Stimulated activated CD4-positive, alpha-beta T cell treated with anti-CD3 and anti-CD28 coated beads, Interleukin-4, amount 100 ng/mL, for 4 hours (primary cell): ENCODE measurements at regions not wholly inside any gene's neighbourhood (a gene's known extent, or its start where the extent isn't known, plus 50 kb on each side); places are given as distances from the start of the nearest gene placed in this dataset.

ENCODE experiments used
- DNase-seq, 2 experiments: peaks; one replicate each; pipeline ENCODE4 v3.0.0-alpha.2; 2020

GRCh38 chr22:27329131-27329850 lies 472.3 kb downstream of the MN1 start:
- DNase-seq: no peak

DNA sequence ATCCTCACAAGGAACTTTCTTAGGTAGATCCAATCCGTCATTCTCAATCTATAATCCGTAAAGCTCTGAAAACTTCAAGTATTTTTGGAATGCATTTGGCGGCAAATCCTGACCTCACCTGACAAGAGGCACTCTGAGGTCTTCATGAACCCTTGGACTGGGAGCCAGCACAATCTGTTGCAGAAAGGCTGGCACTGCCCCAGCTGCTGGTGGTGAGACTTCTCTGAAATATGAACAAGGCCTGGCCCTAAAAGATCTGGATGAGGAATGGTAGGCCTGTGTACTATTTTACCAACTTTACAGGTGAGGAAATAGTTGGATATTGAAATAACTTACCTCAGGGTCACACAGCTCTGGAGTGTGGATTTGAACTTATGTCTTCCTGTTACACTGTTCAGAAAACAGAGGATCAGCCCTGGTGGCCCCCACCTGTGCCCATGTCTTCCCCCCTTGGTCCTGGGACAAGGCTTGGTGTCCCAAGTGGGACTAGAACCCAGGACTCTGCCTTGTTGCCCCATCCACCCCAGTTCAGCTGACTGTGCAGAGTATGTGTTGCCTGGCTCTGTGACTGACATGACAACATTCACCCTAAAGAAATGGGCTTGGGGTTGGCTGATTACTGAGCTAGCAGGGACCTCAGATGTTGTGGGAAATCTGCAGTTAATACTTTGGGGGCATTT lies 471.4 kb downstream of the MN1 start:
- no peak for DNase-seq

DNA sequence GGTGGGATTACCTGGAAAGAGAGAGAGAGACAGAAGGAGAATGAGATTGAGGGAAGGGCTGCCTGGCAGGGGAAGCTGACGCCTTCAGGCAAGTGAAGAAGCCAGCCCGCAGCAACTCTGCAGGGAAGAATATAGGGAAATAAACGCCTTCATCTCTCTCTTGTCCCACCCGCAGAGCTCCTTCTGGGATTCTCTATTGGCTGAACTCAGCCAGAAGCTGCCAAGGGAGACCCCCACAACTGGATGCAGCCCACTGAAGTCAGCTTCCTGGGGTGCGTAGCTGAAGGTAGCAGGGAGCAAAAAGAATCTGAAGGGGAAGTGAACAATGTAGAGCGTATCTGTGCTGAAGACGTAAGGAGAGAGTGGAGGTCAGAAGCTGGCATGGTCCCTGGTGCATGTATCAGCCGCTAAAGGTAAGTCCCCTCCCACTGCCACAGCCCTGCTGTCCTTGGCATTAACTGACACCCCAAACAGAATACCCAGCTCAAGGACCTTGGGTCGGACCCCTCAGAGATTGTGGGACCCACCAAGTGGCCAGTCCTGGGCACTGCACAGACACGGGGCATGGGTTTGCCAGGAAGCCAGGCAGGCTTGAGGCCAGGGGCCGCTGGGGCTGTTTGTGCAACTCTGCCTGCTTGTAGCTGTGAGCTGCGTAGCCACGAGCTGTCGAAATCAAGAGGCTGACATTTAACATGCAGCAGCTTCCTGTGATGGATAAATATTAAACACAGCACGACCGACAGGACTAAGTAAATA lies 469.9 kb downstream of the MN1 start:
- DNase-seq: no peak

- no peak for DNase-seq
Observed at GRCh38 chr22:27335102-27335660, 466.4 kb downstream of the MN1 start.

DNA sequence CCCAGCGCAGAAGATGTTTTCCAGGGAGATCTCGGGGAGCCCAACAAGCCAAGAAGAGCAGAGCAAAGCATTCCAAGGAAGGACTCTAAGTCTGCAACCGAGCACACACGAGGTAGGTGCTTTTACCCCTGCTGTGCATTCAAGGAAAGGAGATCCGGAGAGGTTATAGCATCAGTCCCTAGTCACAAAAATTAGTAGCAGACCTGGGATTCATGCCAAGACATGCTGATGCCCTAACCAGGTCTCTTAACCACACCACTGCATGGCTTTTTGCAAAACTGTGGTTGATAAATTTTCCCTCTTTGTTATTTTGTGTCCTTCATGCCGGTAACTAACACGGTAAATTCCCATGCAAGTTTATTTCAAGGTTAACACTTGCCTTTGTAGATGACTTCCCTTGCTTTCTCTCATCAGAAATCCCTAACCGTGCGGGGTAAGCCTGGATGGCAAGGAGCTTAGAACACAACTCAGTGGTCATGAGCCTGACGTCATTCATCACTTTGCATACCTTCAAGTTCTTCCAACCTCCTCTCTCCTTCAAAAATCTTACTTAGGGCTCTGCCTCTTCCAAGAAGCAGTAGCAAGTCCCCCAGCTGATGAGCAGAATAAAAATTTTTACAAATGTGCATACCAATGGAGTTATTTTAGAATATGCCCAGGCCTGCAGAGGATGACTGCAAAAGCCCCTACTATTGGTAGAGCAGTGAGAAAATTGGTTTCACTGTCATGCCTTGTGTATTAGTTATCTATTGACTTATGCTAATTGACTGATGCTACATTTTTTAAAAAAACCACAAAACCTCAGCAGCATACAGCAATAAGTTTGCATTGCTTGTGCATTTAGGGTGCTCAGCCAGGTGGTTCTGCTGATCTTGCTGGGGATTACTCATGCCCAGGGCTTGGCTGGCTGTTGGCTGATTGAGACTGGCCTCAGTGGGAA lies 465.1 kb downstream of the MN1 start:
- no peak for DNase-seq

GRCh38 chr22:27337676-27338075 lies 463.9 kb downstream of the MN1 start:
- DNase-seq: no peak

DNA sequence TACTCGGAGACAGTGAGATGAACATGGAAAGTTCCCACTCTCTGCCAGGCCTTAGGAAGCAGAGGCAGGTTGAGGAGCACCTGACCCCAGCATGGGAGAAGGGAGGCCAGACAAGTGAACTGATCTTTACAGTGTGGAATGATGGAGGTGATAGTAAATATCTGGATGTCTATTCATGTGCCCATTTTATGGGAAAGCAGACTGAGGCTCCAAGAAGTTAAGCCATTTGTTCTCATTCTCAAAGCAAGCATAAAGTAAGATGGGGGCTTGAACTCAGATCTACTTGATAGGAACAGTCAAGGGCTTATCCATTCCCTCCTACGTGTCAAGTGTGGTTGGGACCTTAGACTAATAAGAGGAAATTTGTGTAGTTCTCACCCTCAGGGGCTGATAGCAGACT lies 461.5 kb downstream of the MN1 start:
- no peak for DNase-seq

DNA sequence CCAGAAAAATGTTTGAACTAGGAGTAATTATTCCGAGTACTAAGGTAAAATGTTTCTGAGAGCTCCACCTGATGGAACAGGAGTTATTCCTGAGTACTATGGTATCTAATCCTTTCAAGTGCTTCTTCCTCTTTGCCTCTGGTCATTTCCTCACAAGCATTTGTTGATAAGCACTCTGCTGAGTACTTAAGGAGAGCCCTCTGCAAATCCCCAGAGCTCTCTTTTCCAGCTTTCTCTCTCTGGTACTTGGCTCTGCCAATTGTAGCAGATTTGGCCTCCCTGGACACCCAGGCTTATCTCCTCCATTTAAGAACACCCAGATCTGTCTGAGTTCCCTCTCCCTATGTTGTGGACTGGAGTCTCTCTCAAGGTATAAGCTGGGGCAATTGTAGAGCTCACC lies 457.0 kb downstream of the MN1 start:
- DNase-seq: no peak

DNA sequence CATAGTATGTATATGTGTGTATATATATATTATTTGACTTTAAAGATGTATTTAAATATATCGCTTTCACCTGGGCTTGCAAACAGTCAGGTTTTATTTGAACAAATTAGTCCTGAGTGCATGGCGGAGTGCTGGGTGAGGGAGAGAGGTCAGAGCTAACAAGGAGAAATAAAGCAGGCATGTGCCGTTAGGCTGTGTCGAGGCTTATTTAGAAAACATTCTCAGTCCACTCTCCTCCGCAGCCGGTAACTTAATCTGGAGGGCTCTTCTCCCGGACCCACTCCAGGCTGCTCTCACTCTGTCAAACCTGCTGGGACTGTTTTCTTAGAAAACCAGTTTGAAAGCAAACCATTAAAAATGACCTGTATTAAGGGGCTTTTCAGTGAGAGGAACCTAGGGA lies 455.9 kb downstream of the MN1 start:
- no peak for DNase-seq

DNA sequence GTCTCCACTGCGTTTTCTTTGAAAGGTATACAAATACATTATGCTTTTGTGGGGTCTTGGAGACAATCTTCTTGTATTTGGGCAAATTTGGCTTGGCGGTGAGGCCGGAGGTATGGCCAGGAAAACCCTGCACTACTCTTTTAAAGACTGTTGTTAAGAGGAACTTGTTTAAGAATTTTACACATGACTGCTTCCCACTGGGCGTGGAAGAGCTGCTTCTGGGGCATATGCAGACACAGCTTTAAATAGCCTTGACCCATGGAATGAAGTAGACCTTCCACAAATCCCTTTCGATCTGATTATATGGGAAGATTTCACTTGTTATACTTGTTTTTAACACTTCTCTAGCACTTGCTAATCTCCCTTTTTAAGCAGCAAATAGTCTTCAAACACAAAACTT lies 453.6 kb downstream of the MN1 start:
- DNase-seq: no peak

DNA sequence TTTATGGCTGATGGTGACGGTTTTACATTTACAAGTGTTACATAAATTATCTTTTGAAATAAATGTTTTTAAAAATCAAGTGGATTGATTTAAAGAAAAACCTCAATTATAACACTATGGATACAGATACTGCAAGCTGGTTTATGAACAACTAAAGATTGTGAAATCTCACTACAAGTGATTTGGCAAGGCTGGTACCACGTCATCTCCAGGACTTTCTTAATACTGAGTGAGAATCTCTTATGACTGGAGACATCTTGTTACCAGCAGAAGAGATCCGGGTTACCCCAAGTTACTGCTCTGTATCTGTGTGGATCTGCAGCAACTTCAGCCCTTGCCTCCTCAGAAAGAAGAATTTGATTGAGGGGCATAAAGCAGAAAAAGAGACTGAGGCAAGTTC lies 452.9 kb downstream of the MN1 start:
- no peak for DNase-seq

GRCh38 chr22:27349456-27349855 lies 452.1 kb downstream of the MN1 start:
- DNase-seq: no peak

DNA sequence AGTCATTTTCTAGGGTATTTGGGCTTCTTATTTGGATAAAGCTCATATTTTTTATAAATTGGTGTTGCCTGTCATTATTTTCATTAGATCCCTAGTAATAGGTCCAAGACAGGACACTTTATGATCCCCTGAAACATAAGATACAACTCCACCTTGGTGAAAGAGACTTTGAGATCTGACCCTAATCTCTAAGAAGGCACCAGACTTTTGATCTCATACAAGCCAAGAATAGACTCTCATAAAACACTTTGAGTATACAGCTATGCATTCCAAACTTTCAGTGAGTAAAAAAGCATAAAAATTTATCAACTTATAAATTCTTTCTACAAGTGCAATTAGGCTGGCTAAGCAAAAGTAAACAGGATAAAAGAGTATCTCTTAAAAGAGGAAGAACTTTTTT lies 451.2 kb downstream of the MN1 start:
- DNase-seq: no peak

- no peak for DNase-seq
Observed at GRCh38 chr22:27352426-27352825, 449.1 kb downstream of the MN1 start.

GRCh38 chr22:27358096-27358870 lies 443.3 kb downstream of the MN1 start:
- no peak for DNase-seq

DNA sequence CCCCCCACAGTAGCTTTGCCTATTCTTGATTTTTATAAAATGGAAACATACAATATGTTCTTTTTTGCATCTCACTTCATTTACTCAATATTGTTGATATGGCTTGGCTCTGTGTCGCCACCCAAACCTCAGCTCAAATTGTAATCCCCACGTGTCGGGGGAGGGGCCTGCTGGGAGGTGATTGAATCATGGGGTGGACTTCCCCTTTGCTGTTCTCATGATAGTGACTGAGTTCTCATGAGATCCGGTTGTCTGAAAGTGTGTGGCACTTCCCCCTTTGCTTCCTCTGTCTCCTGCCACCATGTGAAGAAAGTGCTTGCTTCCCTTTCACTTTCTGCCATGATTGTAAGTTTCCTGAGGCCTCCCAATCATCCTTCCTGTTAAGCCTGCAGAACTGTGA lies 431.3 kb downstream of the MN1 start:
- no peak for DNase-seq

DNA sequence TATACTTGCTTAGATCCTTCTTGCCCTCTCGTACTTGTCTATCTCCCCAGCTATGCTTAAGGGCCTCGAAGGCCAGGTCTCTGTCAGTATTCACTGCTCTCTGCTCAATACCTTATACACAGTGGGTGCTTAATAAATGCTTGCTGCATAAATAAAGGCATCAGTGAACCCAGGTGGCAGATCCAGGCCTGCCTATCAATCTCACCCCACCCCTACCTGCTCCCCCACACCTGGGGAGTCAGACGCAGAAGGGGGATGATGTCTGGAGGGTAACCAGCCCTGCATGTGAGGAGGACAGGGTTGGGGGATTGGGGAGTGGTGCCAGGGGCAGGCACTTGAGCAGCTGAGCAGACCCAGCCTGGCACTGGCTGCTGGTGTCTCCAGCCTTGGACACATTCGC lies 430.6 kb downstream of the MN1 start:
- DNase-seq: no peak

GRCh38 chr22:27372364-27372763 lies 429.2 kb downstream of the MN1 start:
- no peak for DNase-seq

GRCh38 chr22:27372969-27373670 lies 428.4 kb downstream of the MN1 start:
- DNase-seq: no peak

DNA sequence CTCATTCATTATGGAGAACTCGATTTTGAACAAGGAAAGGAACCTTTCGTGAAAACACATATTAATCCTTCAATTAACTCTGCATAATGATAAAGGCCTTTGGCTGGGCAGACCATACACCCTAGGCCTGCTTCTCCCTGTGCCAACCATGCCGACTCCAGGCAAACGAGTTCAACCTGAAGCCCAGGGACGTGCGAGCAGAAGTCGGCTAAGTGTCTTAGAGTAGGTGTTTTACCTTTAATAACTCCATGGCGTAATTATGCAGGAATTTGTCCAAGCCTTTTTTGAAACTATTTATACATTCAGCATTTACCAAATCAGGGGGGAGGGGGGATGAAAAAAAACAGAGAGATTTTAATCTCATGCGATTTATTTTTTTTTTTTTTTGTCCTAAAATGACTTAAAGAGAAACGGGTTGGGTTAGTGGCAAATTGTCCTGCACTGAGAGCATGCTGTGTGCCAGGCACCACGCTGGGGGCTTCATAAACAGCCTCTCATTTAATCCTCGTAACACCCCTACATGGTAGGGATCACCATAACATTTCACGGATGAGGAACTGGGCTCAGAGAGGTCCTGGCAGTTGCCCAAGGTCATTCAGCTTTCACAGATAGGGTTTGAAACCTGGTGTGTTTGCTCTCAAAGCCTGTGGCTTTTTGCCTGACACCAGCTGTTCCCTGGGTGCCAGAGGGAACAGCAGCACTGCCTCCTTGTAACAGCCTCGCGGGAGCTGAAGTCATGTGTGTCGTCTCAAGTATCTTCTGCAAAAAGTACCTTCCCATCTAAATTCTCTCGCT lies 423.9 kb downstream of the MN1 start:
- DNase-seq: no peak
